Medulla oblongata (tissue), 1 donor: ENCODE measurements at regions not wholly inside any gene's neighbourhood (a gene's known extent, or its start where the extent isn't known, plus 50 kb on each side); places are given as distances from the start of the nearest gene placed in this dataset.

ENCODE experiments used
- DNase-seq: peaks from one replicate; pipeline ENCODE4 v3.0.0-alpha.2; 2015; ENCODE audit errors: extremely low spot score

GRCh38 chr14:98366429-98366828 is 905.6 kb downstream of the BCL11B start:
- no peak for DNase-seq

- DNase-seq = no peak
Observed at GRCh38 chr14:98368221-98368620, 903.8 kb downstream of the BCL11B start.

- no peak for DNase-seq
Observed at GRCh38 chr14:98368916-98369315, 903.1 kb downstream of the BCL11B start.

- DNase-seq = no peak
Observed at GRCh38 chr14:98369344-98369743, 902.7 kb downstream of the BCL11B start.

GRCh38 chr14:98370352-98370751 is 901.6 kb downstream of the BCL11B start:
- DNase-seq = no peak

- no peak for DNase-seq
Observed at GRCh38 chr14:98371141-98371540, 900.9 kb downstream of the BCL11B start.

- DNase-seq = no peak
Observed at GRCh38 chr14:98374136-98374535, 897.9 kb downstream of the BCL11B start.

GRCh38 chr14:98375566-98375965 is 896.4 kb downstream of the BCL11B start:
- no peak for DNase-seq

GRCh38 chr14:98379830-98380229 is 892.2 kb downstream of the BCL11B start:
- no peak for DNase-seq

GRCh38 chr14:98382662-98383061 is 889.3 kb downstream of the BCL11B start:
- DNase-seq = no peak

- DNase-seq = no peak
Observed at GRCh38 chr14:98385851-98386250, 886.1 kb downstream of the BCL11B start.

- no peak for DNase-seq
Observed at GRCh38 chr14:98391061-98391460, 880.9 kb downstream of the BCL11B start.

GRCh38 chr14:98393527-98393926 is 878.5 kb downstream of the BCL11B start:
- no peak for DNase-seq

GRCh38 chr14:98404811-98405210 is 867.2 kb downstream of the BCL11B start:
- no peak for DNase-seq

GRCh38 chr14:98408024-98408555 is 863.9 kb downstream of the BCL11B start:
- DNase-seq = peak; percentile 39

GRCh38 chr14:98408713-98409112 is 863.3 kb downstream of the BCL11B start:
- DNase-seq = no peak

GRCh38 chr14:98411154-98411553 is 860.8 kb downstream of the BCL11B start:
- no peak for DNase-seq

GRCh38 chr14:98412431-98412830 is 859.6 kb downstream of the BCL11B start:
- DNase-seq = no peak

GRCh38 chr14:98415766-98416165 is 856.2 kb downstream of the BCL11B start:
- no peak for DNase-seq

- DNase-seq = no peak
Observed at GRCh38 chr14:98417001-98417400, 855.0 kb downstream of the BCL11B start.

- DNase-seq = no peak
Observed at GRCh38 chr14:98428483-98428994, 843.5 kb downstream of the BCL11B start.

GRCh38 chr14:98433436-98433835 is 838.6 kb downstream of the BCL11B start:
- DNase-seq = no peak

GRCh38 chr14:98437113-98437512 is 834.9 kb downstream of the BCL11B start:
- no peak for DNase-seq

GRCh38 chr14:98444077-98444476 is 827.9 kb downstream of the BCL11B start:
- DNase-seq = no peak
